KMS-11 (cell line): ENCODE measurements at regions not wholly inside any gene's neighbourhood (a gene's known extent, or its start where the extent isn't known, plus 50 kb on each side); places are given as distances from the start of the nearest gene placed in this dataset.

Source experiments
- H2AFZ ChIP-seq: fragments of 200-600 bp; sonication (generic); 2 replicates; pipeline ENCODE4 v1.6.1; 2016; ENCODE audit warnings: antibody characterized with exemption, mixed run types, low read depth
- H3K27ac ChIP-seq: fragments of 200-600 bp; sonication (generic); 2 replicates; pipeline ENCODE4 v1.6.1; 2016; ENCODE audit warnings: mild to moderate bottlenecking, mixed run types
- H3K27me3 ChIP-seq: fragments of 200-600 bp; sonication (generic); 2 replicates; pipeline ENCODE4 v1.6.1; 2017; ENCODE audit warnings: mild to moderate bottlenecking, low read depth, mixed run types, moderate library complexity; ENCODE audit not compliant: insufficient read depth
- H3K36me3 ChIP-seq: fragments of 200-600 bp; sonication (generic); 2 replicates; pipeline ENCODE4 v1.6.1; 2017; ENCODE audit warnings: mild to moderate bottlenecking, mixed run types; ENCODE audit not compliant: insufficient read depth
- H3K4me1 ChIP-seq: fragments of 200-600 bp; sonication (generic); 2 replicates; pipeline ENCODE4 v1.6.1; 2016; ENCODE audit warnings: mild to moderate bottlenecking, low read depth, mixed run types; ENCODE audit not compliant: poor library complexity, severe bottlenecking
- H3K4me2 ChIP-seq: fragments of 200-600 bp; sonication (generic); 2 replicates; pipeline ENCODE4 v1.7.0; 2016; ENCODE audit warnings: mild to moderate bottlenecking, mixed run types
- H3K4me3 ChIP-seq: fragments of 200-600 bp; sonication (generic); IDR thresholded peaks from 2 replicates; pipeline ENCODE4 v1.6.1; 2017; ENCODE audit warnings: low read depth, low read length, mixed read lengths; ENCODE audit not compliant: insufficient read depth
- H3K79me2 ChIP-seq: fragments of 200-600 bp; sonication (generic); 2 replicates; pipeline ENCODE4 v1.6.1; 2016; ENCODE audit warnings: low read depth, mixed run types; ENCODE audit not compliant: insufficient read depth
- H3K9ac ChIP-seq: fragments of 200-600 bp; sonication (generic); 2 replicates; pipeline ENCODE4 v1.6.1; 2016; ENCODE audit warnings: mild to moderate bottlenecking, mixed run types
- H4K20me1 ChIP-seq: fragments of 200-600 bp; sonication (generic); 2 replicates; pipeline ENCODE4 v1.6.1; 2016; ENCODE audit warnings: mild to moderate bottlenecking, mixed run types; ENCODE audit not compliant: insufficient read depth
- TF ChIP-seq, protein P1 (sequence below): fragments of 200-600 bp; sonication (generic); conservative IDR thresholded peaks from 2 replicates; pipeline ENCODE4 v1.6.1; 2017; ENCODE audit warnings: low read depth, mild to moderate bottlenecking, antibody characterized with exemption, low read length, moderate library complexity, mixed read lengths

DNA sequence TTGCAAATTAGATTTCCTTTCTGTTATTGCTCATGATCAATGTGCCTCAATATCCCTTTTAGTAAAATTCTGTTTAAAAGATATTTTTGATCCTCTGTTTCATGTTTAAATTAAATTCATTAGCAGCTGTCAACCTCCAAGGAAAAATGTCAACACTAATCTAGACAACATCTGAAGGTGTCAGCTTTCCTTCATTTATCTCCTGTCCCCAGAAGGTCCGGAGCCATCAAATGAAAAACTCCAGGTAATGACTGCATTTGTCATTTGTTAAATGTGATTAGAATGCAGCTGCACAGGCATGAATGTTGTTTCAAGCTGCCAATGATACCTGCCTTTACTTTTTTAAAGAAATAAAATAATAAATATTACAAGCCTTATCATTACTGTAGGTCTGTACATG lies 463.7 kb upstream of the SEMA3A start:
- Histone ChIP-seq H4K20me1 (no peaks in the 10 kb centered on the region), H3K79me2 (no peaks in the 10 kb centered on the region), H3K36me3 (no peaks in the 10 kb centered on the region), H3K27me3 (no peaks in the 10 kb centered on the region), H3K4me2 (no peak overlapping the region), H2AFZ (no peak overlapping the region), H3K9ac (no peak overlapping the region), H3K27ac (no peak overlapping the region), H3K4me3 (no peak overlapping the region), H3K4me1 (no peaks in the 10 kb centered on the region)
- TF ChIP-seq, protein P1, sequence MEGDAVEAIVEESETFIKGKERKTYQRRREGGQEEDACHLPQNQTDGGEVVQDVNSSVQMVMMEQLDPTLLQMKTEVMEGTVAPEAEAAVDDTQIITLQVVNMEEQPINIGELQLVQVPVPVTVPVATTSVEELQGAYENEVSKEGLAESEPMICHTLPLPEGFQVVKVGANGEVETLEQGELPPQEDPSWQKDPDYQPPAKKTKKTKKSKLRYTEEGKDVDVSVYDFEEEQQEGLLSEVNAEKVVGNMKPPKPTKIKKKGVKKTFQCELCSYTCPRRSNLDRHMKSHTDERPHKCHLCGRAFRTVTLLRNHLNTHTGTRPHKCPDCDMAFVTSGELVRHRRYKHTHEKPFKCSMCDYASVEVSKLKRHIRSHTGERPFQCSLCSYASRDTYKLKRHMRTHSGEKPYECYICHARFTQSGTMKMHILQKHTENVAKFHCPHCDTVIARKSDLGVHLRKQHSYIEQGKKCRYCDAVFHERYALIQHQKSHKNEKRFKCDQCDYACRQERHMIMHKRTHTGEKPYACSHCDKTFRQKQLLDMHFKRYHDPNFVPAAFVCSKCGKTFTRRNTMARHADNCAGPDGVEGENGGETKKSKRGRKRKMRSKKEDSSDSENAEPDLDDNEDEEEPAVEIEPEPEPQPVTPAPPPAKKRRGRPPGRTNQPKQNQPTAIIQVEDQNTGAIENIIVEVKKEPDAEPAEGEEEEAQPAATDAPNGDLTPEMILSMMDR = no peak

- TF ChIP-seq, protein P1 = no peak
- H3K36me3 ChIP-seq = no peaks in the 10 kb centered on the region
- H3K27ac ChIP-seq = no peak overlapping the region
- H3K4me2 ChIP-seq = no peak overlapping the region
- no peak overlapping the region for H3K4me3 ChIP-seq
- H3K9ac ChIP-seq = no peak overlapping the region
- H3K79me2 ChIP-seq = no peaks in the 10 kb centered on the region
- no peaks in the 10 kb centered on the region for H3K27me3 ChIP-seq
- H4K20me1 ChIP-seq = no peaks in the 10 kb centered on the region
- H3K4me1 ChIP-seq = no peaks in the 10 kb centered on the region
- no peak overlapping the region for H2AFZ ChIP-seq
Observed at GRCh38 chr7:84654273-84654672, 459.7 kb upstream of the SEMA3A start.

DNA sequence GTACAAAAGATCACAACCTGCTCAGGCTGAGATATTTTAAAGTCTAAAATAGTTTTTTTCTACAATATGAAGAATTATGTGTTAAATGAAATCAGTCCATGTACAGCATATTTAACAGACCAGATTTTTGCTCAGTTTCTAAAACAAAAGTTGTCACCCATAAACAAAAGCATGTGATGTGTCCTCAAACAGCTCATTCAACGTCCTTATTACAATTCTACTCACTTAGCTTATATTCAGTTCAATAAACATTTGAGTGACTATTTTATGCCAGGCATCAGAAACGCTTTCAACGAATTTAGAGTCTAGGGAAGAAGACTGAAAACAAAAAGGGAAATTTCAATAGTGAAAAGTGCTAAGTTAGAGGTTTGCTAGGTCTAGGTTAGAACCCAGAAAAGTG lies 457.3 kb upstream of the SEMA3A start:
- no peak overlapping the region for H2AFZ ChIP-seq
- H4K20me1 ChIP-seq = no peaks in the 10 kb centered on the region
- H3K27ac ChIP-seq = no peak overlapping the region
- H3K36me3 ChIP-seq = no peaks in the 10 kb centered on the region
- H3K4me2 ChIP-seq = no peak overlapping the region
- TF ChIP-seq, protein P1 = no peak
- no peak overlapping the region for H3K4me3 ChIP-seq
- no peaks in the 10 kb centered on the region for H3K27me3 ChIP-seq
- no peaks in the 10 kb centered on the region for H3K4me1 ChIP-seq
- no peak overlapping the region for H3K9ac ChIP-seq
- H3K79me2 ChIP-seq = no peaks in the 10 kb centered on the region

GRCh38 chr7:84647797-84648757 lies 453.5 kb upstream of the SEMA3A start:
- H3K27me3 ChIP-seq = no peaks in the 10 kb centered on the region
- no peaks in the 10 kb centered on the region for H3K79me2 ChIP-seq
- H3K36me3 ChIP-seq = no peaks in the 10 kb centered on the region
- H4K20me1 ChIP-seq = no peaks in the 10 kb centered on the region
- no peak overlapping the region for H2AFZ ChIP-seq
- no peak overlapping the region for H3K4me3 ChIP-seq
- H3K4me2 ChIP-seq = no peak overlapping the region
- H3K9ac ChIP-seq = no peak overlapping the region
- no peak overlapping the region for H3K27ac ChIP-seq
- TF ChIP-seq, protein P1 = no peak
- no peaks in the 10 kb centered on the region for H3K4me1 ChIP-seq
